ENCODE measurements at regions not wholly inside any gene's neighbourhood (a gene's known extent, or its start where the extent isn't known, plus 50 kb on each side); places are given as distances from the start of the nearest gene placed in this dataset.

DNA sequence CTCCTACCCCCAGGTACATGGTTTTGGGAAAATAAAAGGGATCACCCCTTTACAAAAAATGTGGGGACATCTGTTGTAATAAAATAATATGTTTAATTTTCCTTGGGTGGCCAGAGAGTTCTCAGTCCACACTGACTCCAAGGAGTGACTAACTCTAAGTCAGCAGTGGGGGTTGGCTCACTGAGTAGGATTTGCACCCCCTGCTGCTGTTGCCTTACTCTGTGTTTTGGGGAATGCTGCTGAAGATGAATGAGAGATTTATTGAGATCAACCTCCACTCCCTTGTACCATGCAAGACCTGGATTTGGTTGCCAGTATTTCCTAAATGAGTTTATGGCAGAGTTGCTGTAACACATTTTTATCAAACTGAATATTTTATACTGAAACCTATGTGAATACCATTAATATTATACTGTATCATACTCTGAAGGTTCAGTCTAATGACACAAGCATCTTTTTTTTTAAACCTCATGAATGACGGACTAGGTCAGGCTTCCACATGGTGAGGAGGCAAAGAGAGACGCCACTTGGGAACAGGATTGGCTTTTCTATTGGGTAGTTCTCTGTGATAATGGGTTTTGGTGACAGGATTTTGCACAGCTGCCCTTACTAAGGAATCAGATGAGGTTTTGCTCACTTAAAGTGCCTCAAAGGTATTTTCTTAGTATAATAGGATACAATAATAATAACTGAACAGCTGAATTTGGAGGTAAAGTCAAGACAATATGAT is 121.3 kb upstream of the OSMR start:
- TF ChIP-seq, protein P1, sequence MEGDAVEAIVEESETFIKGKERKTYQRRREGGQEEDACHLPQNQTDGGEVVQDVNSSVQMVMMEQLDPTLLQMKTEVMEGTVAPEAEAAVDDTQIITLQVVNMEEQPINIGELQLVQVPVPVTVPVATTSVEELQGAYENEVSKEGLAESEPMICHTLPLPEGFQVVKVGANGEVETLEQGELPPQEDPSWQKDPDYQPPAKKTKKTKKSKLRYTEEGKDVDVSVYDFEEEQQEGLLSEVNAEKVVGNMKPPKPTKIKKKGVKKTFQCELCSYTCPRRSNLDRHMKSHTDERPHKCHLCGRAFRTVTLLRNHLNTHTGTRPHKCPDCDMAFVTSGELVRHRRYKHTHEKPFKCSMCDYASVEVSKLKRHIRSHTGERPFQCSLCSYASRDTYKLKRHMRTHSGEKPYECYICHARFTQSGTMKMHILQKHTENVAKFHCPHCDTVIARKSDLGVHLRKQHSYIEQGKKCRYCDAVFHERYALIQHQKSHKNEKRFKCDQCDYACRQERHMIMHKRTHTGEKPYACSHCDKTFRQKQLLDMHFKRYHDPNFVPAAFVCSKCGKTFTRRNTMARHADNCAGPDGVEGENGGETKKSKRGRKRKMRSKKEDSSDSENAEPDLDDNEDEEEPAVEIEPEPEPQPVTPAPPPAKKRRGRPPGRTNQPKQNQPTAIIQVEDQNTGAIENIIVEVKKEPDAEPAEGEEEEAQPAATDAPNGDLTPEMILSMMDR (IDR thresholded peaks at IDR 0.05; ENCODE audit: borderline replicate concordance): no peak
- Histone ChIP-seq H3K27ac (replicated peaks) (peak overlapping the region; percentile 19), H3K4me1 (peaks cover 10% of the 10 kb centered on the region), H3K4me3 (no peak overlapping the region), H3K36me3 (no peaks in the 10 kb centered on the region), H3K9me3 (replicated peaks) (no peaks in the 10 kb centered on the region), H3K27me3 (ENCODE audit: low read depth) (no peaks in the 10 kb centered on the region)
- DNase-seq: no peak
- intact Hi-C loops (cut with micrococcal nuclease): no loop called here

DNA sequence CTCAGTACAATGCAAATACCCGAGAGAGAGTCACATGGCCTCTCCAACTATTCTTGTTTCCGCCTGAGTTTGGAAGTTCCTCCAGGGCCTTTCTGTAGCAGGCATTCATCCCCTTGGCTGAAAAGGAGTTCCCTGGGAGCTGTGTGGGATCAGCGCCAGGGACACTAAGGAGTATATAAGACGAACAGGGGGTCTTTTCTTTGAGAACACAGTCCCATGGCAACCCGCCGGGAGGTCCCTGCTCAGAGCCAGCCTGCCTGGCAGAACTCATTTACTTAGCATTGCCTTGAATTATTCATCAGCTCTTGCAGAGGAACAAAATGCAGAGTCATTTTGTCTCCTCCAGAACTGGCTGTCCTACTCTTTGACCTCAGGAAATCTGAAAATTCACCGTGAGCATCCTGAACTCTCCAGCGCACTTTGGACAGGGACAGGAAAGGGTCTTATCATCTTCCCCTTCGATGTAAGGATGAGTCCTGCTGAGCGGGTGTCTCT is 120.4 kb upstream of the OSMR start:
- intact Hi-C loops (cut with micrococcal nuclease): no loop called here
- peak overlapping the region; percentile 19 for H3K27ac ChIP-seq (replicated peaks)
- H3K9me3 ChIP-seq (replicated peaks): no peaks in the 10 kb centered on the region
- H3K36me3 ChIP-seq: no peaks in the 10 kb centered on the region
- H3K27me3 ChIP-seq (ENCODE audit: low read depth): no peaks in the 10 kb centered on the region
- DNase-seq: no peak
- H3K4me1 ChIP-seq: peaks cover 3% of the 10 kb centered on the region
- TF ChIP-seq, protein P1 (IDR thresholded peaks at IDR 0.05; ENCODE audit: borderline replicate concordance): no peak
- H3K4me3 ChIP-seq: no peak overlapping the region

DNA sequence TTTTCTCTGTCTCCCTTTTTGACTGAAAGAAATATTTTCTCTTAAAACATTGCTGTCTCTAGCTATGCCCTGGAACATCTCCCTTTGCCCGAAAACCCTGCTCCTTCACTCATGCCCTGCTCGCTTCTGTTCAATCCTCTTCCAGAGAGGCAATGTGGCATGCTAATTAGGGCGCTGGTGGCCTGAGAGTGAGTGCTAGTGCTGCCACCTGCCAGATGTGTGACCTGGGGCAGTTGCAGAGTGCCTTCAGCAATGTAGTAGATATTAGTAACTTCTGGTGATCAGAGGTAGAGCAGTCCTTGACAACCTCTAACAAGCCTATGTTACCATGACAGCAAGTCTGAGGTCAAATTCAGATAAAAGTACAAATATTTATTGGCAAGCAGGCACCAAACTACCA is 119.5 kb upstream of the OSMR start:
- TF ChIP-seq, protein P1 (IDR thresholded peaks at IDR 0.05; ENCODE audit: borderline replicate concordance): no peak
- Histone ChIP-seq H3K27ac (replicated peaks) (no peak overlapping the region), H3K9me3 (replicated peaks) (no peaks in the 10 kb centered on the region), H3K36me3 (no peaks in the 10 kb centered on the region), H3K27me3 (ENCODE audit: low read depth) (no peaks in the 10 kb centered on the region), H3K4me3 (no peak overlapping the region), H3K4me1 (peaks cover 3% of the 10 kb centered on the region)
- intact Hi-C loops (cut with micrococcal nuclease): no loop called here
- DNase-seq: no peak

DNA sequence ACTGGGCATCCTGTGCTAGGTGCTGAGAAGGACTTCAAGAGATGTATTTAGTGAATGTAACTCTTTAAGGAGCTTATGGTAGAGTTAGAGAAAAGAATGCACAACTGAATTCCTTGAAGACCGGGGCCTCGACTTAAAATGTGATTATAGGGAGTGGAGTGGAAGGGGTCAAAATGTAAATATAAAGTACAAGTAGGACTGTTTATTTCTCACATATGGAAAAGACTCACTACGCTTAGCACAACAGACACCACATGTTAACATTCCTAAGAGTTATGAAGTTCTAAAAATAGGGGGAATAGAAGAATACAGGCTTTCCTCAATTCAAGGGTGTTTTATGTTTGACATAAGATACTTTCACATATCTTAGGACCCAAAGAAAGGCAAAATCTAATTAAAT is 117.8 kb upstream of the OSMR start:
- no peaks in the 10 kb centered on the region for H3K36me3 ChIP-seq

DNA sequence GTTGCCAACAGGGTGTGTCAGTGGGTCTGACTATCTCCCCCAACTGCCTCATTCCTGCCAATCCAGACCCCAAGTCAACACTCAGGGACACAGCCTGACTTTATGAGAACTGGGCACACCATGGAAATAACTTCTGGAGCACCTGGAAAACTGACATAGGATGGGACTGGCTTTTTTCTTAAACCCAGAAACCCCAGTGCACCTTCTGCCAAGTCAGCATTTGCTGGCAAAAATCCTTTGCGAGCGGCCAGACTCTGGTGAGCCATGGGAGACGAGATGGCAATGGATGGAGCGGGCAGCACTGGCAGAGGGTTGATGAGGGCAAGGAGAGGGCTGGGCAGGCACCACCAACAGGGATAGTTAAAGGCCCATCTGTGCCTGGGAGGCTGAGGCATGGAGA is 114.4 kb upstream of the OSMR start:
- Histone ChIP-seq H3K27ac (replicated peaks) (no peak overlapping the region), H3K4me3 (no peak overlapping the region), H3K4me1 (no peaks in the 10 kb centered on the region), H3K9me3 (replicated peaks) (no peaks in the 10 kb centered on the region), H3K36me3 (no peaks in the 10 kb centered on the region), H3K27me3 (ENCODE audit: low read depth) (no peaks in the 10 kb centered on the region)
- intact Hi-C loops (cut with micrococcal nuclease): no loop called here
- TF ChIP-seq, protein P1 (IDR thresholded peaks at IDR 0.05; ENCODE audit: borderline replicate concordance): no peak
- no peak for DNase-seq

More for the DNA sequence above, 117.8 kb upstream of the OSMR start:
- TF ChIP-seq, protein P1 (IDR thresholded peaks at IDR 0.05; ENCODE audit: borderline replicate concordance): no peak
- Histone ChIP-seq H3K9me3 (replicated peaks) (no peaks in the 10 kb centered on the region), H3K27me3 (ENCODE audit: low read depth) (no peaks in the 10 kb centered on the region), H3K4me1 (peaks cover 3% of the 10 kb centered on the region), H3K27ac (replicated peaks) (no peak overlapping the region), H3K4me3 (no peak overlapping the region)
- no peak for DNase-seq
- intact Hi-C loops (cut with micrococcal nuclease): no loop called here

All from left ventricle myocardium inferior (tissue), 1 donor.